Endothelial cell (in vitro differentiated cells): ENCODE measurements at regions not wholly inside any gene's neighbourhood (a gene's known extent, or its start where the extent isn't known, plus 50 kb on each side); places are given as distances from the start of the nearest gene placed in this dataset.

Experiments used
- DNase-seq: peaks from one replicate; pipeline ENCODE4 v3.0.0; 2021; ENCODE audit warnings: low spot score
- H3K27ac Mint-ChIP-seq: one replicate; pipeline ENCODE4 v1.8.0; 2021; ENCODE audit warnings: mixed read lengths, inconsistent platforms; ENCODE audit not compliant: unreplicated experiment
- H3K27me3 Mint-ChIP-seq: one replicate; pipeline ENCODE4 v1.8.0; 2021; ENCODE audit warnings: mild to moderate bottlenecking, moderate library complexity, mixed read lengths, inconsistent platforms; ENCODE audit not compliant: unreplicated experiment
- H3K36me3 Mint-ChIP-seq: one replicate; pipeline ENCODE4 v1.8.0; 2021; ENCODE audit warnings: mild to moderate bottlenecking, low read depth, mixed read lengths, inconsistent platforms; ENCODE audit not compliant: unreplicated experiment
- H3K4me1 Mint-ChIP-seq: one replicate; pipeline ENCODE4 v1.8.0; 2021; ENCODE audit warnings: mild to moderate bottlenecking, mixed read lengths, inconsistent platforms; ENCODE audit not compliant: unreplicated experiment
- H3K4me3 Mint-ChIP-seq: one replicate; pipeline ENCODE4 v1.8.0; 2021; ENCODE audit warnings: mild to moderate bottlenecking, mixed read lengths, inconsistent platforms; ENCODE audit not compliant: unreplicated experiment
- H3K9me3 Mint-ChIP-seq: one replicate; pipeline ENCODE4 v1.8.0; 2021; ENCODE audit warnings: mixed read lengths, inconsistent platforms; ENCODE audit not compliant: unreplicated experiment
- CTCF ChIP-seq: fragments of 200-600 bp; sonication (generic); IDR thresholded peaks from one replicate; pipeline ENCODE4 v1.5.0; 2021; ENCODE audit warnings: antibody characterized with exemption; ENCODE audit not compliant: unreplicated experiment

DNA sequence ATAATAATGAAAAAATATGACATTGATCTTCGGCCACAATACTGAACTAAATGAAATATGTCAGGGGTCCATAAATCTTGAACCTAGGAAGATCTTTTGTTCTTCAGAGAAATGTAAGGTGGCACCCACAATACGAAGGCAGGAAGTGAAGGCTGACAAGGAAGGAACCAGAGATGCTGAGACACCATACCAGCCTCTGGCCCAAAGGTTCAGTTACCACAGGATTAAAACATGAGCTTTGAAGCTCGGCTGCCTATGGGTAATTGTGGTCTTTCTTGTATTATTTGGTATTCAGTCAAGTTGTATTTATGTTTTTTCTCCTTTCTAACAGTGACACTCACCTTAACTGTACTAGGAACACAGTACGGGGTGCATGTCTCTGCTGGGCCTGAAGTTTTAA, 448.8 kb upstream of the SETBP1 start:
- Mint-ChIP-seq H3K27me3 (no peaks in the 10 kb centered on the region), H3K4me3 (no peak overlapping the region), H3K4me1 (peaks cover 6% of the 10 kb centered on the region), H3K36me3 (no peaks in the 10 kb centered on the region), H3K9me3 (no peaks in the 10 kb centered on the region), H3K27ac (no peak overlapping the region)
- TF ChIP-seq CTCF, result no peak
- DNase-seq, result no peak

GRCh38 chr18:44232500-44232899, 448.2 kb upstream of the SETBP1 start:
- peaks cover 6% of the 10 kb centered on the region for H3K4me1 Mint-ChIP-seq
- no peak overlapping the region for H3K27ac Mint-ChIP-seq
- DNase-seq, result no peak
- H3K9me3 Mint-ChIP-seq, result no peaks in the 10 kb centered on the region
- H3K4me3 Mint-ChIP-seq, result no peak overlapping the region
- no peaks in the 10 kb centered on the region for H3K36me3 Mint-ChIP-seq
- no peak for TF ChIP-seq CTCF
- no peaks in the 10 kb centered on the region for H3K27me3 Mint-ChIP-seq

GRCh38 chr18:44238454-44238853, 442.2 kb upstream of the SETBP1 start:
- H3K27me3 Mint-ChIP-seq, result no peaks in the 10 kb centered on the region

GRCh38 chr18:44238911-44239310, 441.8 kb upstream of the SETBP1 start:
- Mint-ChIP-seq H3K4me1 (no peaks in the 10 kb centered on the region), H3K36me3 (no peaks in the 10 kb centered on the region), H3K9me3 (no peaks in the 10 kb centered on the region), H3K27ac (no peak overlapping the region), H3K4me3 (no peak overlapping the region), H3K27me3 (no peaks in the 10 kb centered on the region)
- DNase-seq, result no peak
- no peak for TF ChIP-seq CTCF

More at GRCh38 chr18:44238454-44238853, 442.2 kb upstream of the SETBP1 start:
- no peaks in the 10 kb centered on the region for H3K9me3 Mint-ChIP-seq
- H3K4me1 Mint-ChIP-seq, result no peaks in the 10 kb centered on the region
- no peak for TF ChIP-seq CTCF
- no peaks in the 10 kb centered on the region for H3K36me3 Mint-ChIP-seq
- H3K27ac Mint-ChIP-seq, result no peak overlapping the region
- no peak overlapping the region for H3K4me3 Mint-ChIP-seq
- no peak for DNase-seq

- no peaks in the 10 kb centered on the region for H3K4me1 Mint-ChIP-seq
- H3K27me3 Mint-ChIP-seq, result no peaks in the 10 kb centered on the region
- H3K4me3 Mint-ChIP-seq, result no peak overlapping the region
- H3K9me3 Mint-ChIP-seq, result no peaks in the 10 kb centered on the region
- no peak overlapping the region for H3K27ac Mint-ChIP-seq
- no peaks in the 10 kb centered on the region for H3K36me3 Mint-ChIP-seq
- no peak for DNase-seq
- TF ChIP-seq CTCF, result no peak
These were observed 439.7 kb upstream of the SETBP1 start for GRCh38 chr18:44241020-44241419.
